ENCODE measurements at regions not wholly inside any gene's neighbourhood (a gene's known extent, or its start where the extent isn't known, plus 50 kb on each side); places are given as distances from the start of the nearest gene placed in this dataset.

DNA sequence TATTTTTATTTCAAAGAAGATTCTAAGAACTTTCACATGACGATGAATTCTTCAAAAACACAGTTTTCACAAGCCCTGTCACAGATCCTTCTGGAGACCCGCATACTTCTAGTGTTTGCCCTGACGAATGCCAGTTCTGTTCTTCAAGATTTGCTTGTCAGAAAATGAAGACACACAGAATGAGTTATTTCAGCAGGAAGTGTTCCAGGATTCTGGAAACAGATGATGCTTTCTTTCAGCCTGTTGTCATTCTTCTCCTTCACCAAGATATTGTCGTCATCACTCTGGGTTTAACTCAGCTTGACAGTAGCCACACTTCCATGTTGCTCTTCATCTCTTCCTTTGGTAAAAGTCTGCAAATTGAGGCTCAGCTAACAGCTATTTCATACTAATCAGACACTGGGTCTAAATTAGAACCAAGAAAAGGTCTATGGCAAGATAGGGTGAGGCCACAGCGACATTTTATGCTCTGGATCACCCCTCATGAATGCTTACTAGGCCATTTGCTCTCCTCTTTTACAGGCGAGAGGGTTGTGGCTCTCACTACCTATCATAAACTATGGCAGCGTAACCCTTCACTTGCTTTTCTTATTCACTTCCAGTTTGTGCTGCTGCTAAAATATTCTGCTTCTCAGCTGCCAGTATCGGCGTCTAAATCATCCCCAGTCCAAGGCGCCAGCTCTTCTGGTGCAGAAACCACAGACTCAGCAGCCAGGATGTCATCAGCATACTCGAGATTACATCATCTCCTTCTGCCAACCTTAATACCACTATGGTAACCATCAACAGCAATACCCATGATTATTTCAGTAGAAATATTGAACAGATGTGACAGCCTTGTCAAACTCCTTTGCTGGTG, 159.6 kb upstream of the TBCA start:
- no peak overlapping the region for H2AFZ ChIP-seq (ENCODE audit: low read length)
- POLR2A ChIA-PET, result interaction anchor here (0.6 kb wide), 1 partner anchor 100 kb away, joined by 3 read pairs; no protein-coding TSS in a partner anchor
- no peaks in the 10 kb centered on the region for H3K9me2 ChIP-seq (ENCODE audit: insufficient read depth, low read length)
- CTCF ChIA-PET (ENCODE audit: unreplicated experiment), result no interaction called here
- intact Hi-C loops (cut with micrococcal nuclease; ENCODE audit: unreplicated experiment), result no loop called here
- no peaks in the 10 kb centered on the region for H4K20me1 ChIP-seq (ENCODE audit: insufficient read depth, low read length)
- TF ChIP-seq, protein P1, sequence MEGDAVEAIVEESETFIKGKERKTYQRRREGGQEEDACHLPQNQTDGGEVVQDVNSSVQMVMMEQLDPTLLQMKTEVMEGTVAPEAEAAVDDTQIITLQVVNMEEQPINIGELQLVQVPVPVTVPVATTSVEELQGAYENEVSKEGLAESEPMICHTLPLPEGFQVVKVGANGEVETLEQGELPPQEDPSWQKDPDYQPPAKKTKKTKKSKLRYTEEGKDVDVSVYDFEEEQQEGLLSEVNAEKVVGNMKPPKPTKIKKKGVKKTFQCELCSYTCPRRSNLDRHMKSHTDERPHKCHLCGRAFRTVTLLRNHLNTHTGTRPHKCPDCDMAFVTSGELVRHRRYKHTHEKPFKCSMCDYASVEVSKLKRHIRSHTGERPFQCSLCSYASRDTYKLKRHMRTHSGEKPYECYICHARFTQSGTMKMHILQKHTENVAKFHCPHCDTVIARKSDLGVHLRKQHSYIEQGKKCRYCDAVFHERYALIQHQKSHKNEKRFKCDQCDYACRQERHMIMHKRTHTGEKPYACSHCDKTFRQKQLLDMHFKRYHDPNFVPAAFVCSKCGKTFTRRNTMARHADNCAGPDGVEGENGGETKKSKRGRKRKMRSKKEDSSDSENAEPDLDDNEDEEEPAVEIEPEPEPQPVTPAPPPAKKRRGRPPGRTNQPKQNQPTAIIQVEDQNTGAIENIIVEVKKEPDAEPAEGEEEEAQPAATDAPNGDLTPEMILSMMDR (conservative IDR thresholded peaks at IDR 0.05; ENCODE audit: low read length), result no peak
- TF ChIP-seq EZH2phosphoT487 (IDR thresholded peaks at IDR 0.05; ENCODE audit: borderline replicate concordance, low read depth, low read length), result no peak
- H3K36me3 ChIP-seq (ENCODE audit: insufficient read depth, low read length), result no peaks in the 10 kb centered on the region
- no TSS peak for BruUV-seq (replicated peaks)
- no peaks in the 10 kb centered on the region for H3K9me3 ChIP-seq (ENCODE audit: low read length)
- H3K27ac ChIP-seq (ENCODE audit: low read depth, low read length, poor library complexity, severe bottlenecking), result no peak overlapping the region
- H3K79me2 ChIP-seq (ENCODE audit: insufficient read depth, low read depth, low read length), result no peaks in the 10 kb centered on the region
- no peak overlapping the region for H3K4me3 ChIP-seq (ENCODE audit: low read depth, low read length, poor library complexity, severe bottlenecking)
- H3K4me2 ChIP-seq (ENCODE audit: low read length), result no peak overlapping the region
- DNase-seq (ENCODE audit: low spot score), result peak; percentile 14
- no peaks in the 10 kb centered on the region for H3K4me1 ChIP-seq (ENCODE audit: insufficient read depth, low read length, poor library complexity, severe bottlenecking)

DNA sequence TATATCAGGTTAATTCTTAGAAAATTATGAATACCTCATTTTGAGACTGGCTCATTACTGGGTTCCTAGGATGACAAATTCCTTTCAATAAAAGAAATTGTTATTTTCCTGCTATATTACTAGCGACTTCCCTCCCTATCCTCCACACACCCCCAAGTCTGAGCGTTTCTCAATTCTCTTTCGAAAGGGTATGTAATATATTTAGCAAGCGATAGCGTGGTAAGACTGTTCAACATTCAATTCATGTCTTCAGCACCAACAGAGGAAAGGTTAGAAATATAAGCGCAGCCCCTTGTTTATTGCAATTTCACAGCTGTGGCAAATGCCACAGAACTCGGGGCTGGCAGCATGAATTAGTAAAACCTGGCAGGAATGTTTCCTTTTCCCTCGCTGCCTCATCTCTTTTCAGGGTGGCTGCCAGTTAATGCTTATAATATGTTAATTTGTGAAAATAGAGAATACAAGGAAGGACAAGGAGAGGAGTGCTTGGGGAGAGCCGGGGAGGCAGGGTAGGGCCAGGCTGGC, 152.7 kb upstream of the TBCA start:
- intact Hi-C loops (cut with micrococcal nuclease; ENCODE audit: unreplicated experiment), result no loop called here
- Histone ChIP-seq H2AFZ (ENCODE audit: low read length) (no peak overlapping the region), H3K4me2 (ENCODE audit: low read length) (no peak overlapping the region), H3K79me2 (ENCODE audit: insufficient read depth, low read depth, low read length) (no peaks in the 10 kb centered on the region), H3K4me3 (ENCODE audit: low read depth, low read length, poor library complexity, severe bottlenecking) (no peak overlapping the region), H4K20me1 (ENCODE audit: insufficient read depth, low read length) (no peaks in the 10 kb centered on the region), H3K36me3 (ENCODE audit: insufficient read depth, low read length) (no peaks in the 10 kb centered on the region), H3K9me3 (ENCODE audit: low read length) (no peaks in the 10 kb centered on the region), H3K4me1 (ENCODE audit: insufficient read depth, low read length, poor library complexity, severe bottlenecking) (no peaks in the 10 kb centered on the region), H3K9me2 (ENCODE audit: insufficient read depth, low read length) (no peaks in the 10 kb centered on the region), H3K27ac (ENCODE audit: low read depth, low read length, poor library complexity, severe bottlenecking) (no peak overlapping the region)
- POLR2A ChIA-PET, result no interaction called here
- no peak for DNase-seq (ENCODE audit: low spot score)
- TF ChIP-seq EZH2phosphoT487 (IDR thresholded peaks at IDR 0.05; ENCODE audit: borderline replicate concordance, low read depth, low read length), result no peak
- TF ChIP-seq, protein P1 (conservative IDR thresholded peaks at IDR 0.05; ENCODE audit: low read length), result no peak
- CTCF ChIA-PET (ENCODE audit: unreplicated experiment), result no interaction called here
- no TSS peak for BruUV-seq (replicated peaks)

DNA sequence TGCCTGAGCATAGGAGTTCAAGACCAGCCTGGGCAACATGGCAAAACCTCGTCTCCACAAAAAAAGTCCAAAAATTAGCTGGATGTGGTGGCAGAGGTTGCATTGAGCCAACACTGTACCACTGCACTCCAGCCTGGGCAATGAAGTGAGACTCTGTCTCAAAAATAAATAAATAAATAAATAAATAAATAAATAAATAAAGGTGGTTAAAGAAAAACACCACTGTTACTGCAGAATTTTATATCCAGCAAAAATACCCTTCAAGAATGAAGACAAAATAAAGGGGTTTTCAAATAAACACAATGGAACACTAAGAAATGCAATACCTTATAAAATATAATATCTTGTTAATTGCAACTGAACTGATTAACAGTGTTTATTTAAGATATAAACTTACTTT, 150.2 kb upstream of the TBCA start:
- CTCF ChIA-PET (ENCODE audit: unreplicated experiment), result no interaction called here
- Histone ChIP-seq H3K9me3 (ENCODE audit: low read length) (no peaks in the 10 kb centered on the region), H3K79me2 (ENCODE audit: insufficient read depth, low read depth, low read length) (no peaks in the 10 kb centered on the region), H3K4me2 (ENCODE audit: low read length) (no peak overlapping the region), H4K20me1 (ENCODE audit: insufficient read depth, low read length) (no peaks in the 10 kb centered on the region), H3K4me1 (ENCODE audit: insufficient read depth, low read length, poor library complexity, severe bottlenecking) (no peaks in the 10 kb centered on the region), H3K4me3 (ENCODE audit: low read depth, low read length, poor library complexity, severe bottlenecking) (no peak overlapping the region), H2AFZ (ENCODE audit: low read length) (no peak overlapping the region), H3K27ac (ENCODE audit: low read depth, low read length, poor library complexity, severe bottlenecking) (no peak overlapping the region), H3K9me2 (ENCODE audit: insufficient read depth, low read length) (no peaks in the 10 kb centered on the region), H3K36me3 (ENCODE audit: insufficient read depth, low read length) (no peaks in the 10 kb centered on the region)
- intact Hi-C loops (cut with micrococcal nuclease; ENCODE audit: unreplicated experiment), result no loop called here
- POLR2A ChIA-PET, result interaction anchor here (0.6 kb wide), 1 partner anchor 151 kb away, joined by 5 read pairs; no protein-coding TSS in a partner anchor
- DNase-seq (ENCODE audit: low spot score), result no peak
- BruUV-seq (replicated peaks), result no TSS peak
- TF ChIP-seq, protein P1 (conservative IDR thresholded peaks at IDR 0.05; ENCODE audit: low read length), result no peak
- TF ChIP-seq EZH2phosphoT487 (IDR thresholded peaks at IDR 0.05; ENCODE audit: borderline replicate concordance, low read depth, low read length), result no peak

Data from OCI-LY7 (cell line).